CD4-positive, CD25-positive, alpha-beta regulatory T cell (primary cell): ENCODE measurements at regions not wholly inside any gene's neighbourhood (a gene's known extent, or its start where the extent isn't known, plus 50 kb on each side); places are given as distances from the start of the nearest gene placed in this dataset.

Experiments
- ATAC-seq, 2 donors: fragments of 150-1000 bp; cut with Tn5 transposase; one replicate each; pipeline ENCODE4 v1.10.0; 2021; ENCODE audit warnings: low read depth in 2 of 2, moderate number of reproducible peaks in 2 of 2, moderate library complexity in 1 of 2
- DNase-seq, 3 donors: peaks; one replicate each; pipeline versions ENCODE4 v3.0.0 to v3.0.0-alpha.2; 2012 to 2022; ENCODE audit warnings: mixed read lengths in 1 of 3
- H3K27ac ChIP-seq: one replicate; pipeline ENCODE4 v1.7.0; 2013; ENCODE audit warnings: mild to moderate bottlenecking, low read length; ENCODE audit not compliant: insufficient read depth, poor library complexity, severe bottlenecking
- H3K27me3 ChIP-seq: one replicate; pipeline ENCODE4 v1.7.0; 2013; ENCODE audit warnings: low read length; ENCODE audit not compliant: control insufficient read depth, insufficient read depth
- H3K36me3 ChIP-seq: one replicate; pipeline ENCODE4 v1.7.0; 2013; ENCODE audit warnings: mild to moderate bottlenecking, low read length, moderate library complexity; ENCODE audit not compliant: control insufficient read depth, insufficient read depth
- H3K4me1 ChIP-seq: 2 replicates; pipeline ENCODE4 v1.7.0; 2013; ENCODE audit warnings: mild to moderate bottlenecking, low read length; ENCODE audit not compliant: insufficient read depth, control insufficient read depth, poor library complexity, severe bottlenecking
- H3K4me3 ChIP-seq: one replicate; pipeline ENCODE4 v1.7.0; 2013; ENCODE audit warnings: low read depth, mild to moderate bottlenecking, low read length, moderate library complexity
- H3K9me3 ChIP-seq, 2 experiments: 1 replicate in 1 of 2; 2 replicates in 1 of 2; pipeline ENCODE4 v1.7.0; 2013; ENCODE audit warnings: low read length in 2 of 2, mild to moderate bottlenecking in 1 of 2, moderate library complexity in 1 of 2; ENCODE audit not compliant: control insufficient read depth in 2 of 2
- H3K27ac Mint-ChIP-seq, 3 donors: one replicate each; pipeline ENCODE4 v1.8.0; 2020 to 2022; ENCODE audit warnings: mild to moderate bottlenecking in 3 of 3, mixed read lengths in 3 of 3, moderate library complexity in 2 of 3
- H3K27me3 Mint-ChIP-seq: one replicate; pipeline ENCODE4 v1.8.0; 2022; ENCODE audit warnings: mild to moderate bottlenecking, mixed read lengths
- H3K36me3 Mint-ChIP-seq: one replicate; pipeline ENCODE4 v1.8.0; 2020; ENCODE audit warnings: mixed read lengths
- H3K4me1 Mint-ChIP-seq, 4 donors: one replicate each; pipeline ENCODE4 v1.8.0; 2020 to 2022; ENCODE audit warnings: mixed read lengths in 4 of 4, mild to moderate bottlenecking in 1 of 4
- H3K4me3 Mint-ChIP-seq, 4 donors: one replicate each; pipeline ENCODE4 v1.8.0; 2020 to 2022; ENCODE audit warnings: mild to moderate bottlenecking in 4 of 4, mixed read lengths in 4 of 4, moderate library complexity in 3 of 4
- H3K9me3 Mint-ChIP-seq, 7 donors: one replicate each; pipeline ENCODE4 v1.8.0; 2020 to 2022; ENCODE audit warnings: mixed read lengths in 7 of 7, mild to moderate bottlenecking in 3 of 7, moderate library complexity in 2 of 7

GRCh38 chr7:119335405-119335804, 937.6 kb upstream of the KCND2 start:
- no peak overlapping the region for H3K4me3 ChIP-seq
- Mint-ChIP-seq H3K27ac (no peak overlapping the region), H3K27me3 (no peaks in the 10 kb centered on the region), H3K4me3 (no peak overlapping the region), H3K4me1 (no peaks in the 10 kb centered on the region), H3K36me3 (no peaks in the 10 kb centered on the region), H3K9me3 (peaks cover 0 to 16% (median 2%) of the 10 kb centered on the region in 7 donors)
- no peaks in the 10 kb centered on the region for H3K9me3 ChIP-seq
- no peaks in the 10 kb centered on the region for H3K4me1 ChIP-seq
- ATAC-seq (no peak), DNase-seq (no peak)
- H3K36me3 ChIP-seq, result no peaks in the 10 kb centered on the region
- H3K27me3 ChIP-seq, result no peaks in the 10 kb centered on the region
- no peak overlapping the region for H3K27ac ChIP-seq

GRCh38 chr7:119341822-119342221, 931.2 kb upstream of the KCND2 start:
- H3K27me3 Mint-ChIP-seq, result no peaks in the 10 kb centered on the region
- H3K4me1 Mint-ChIP-seq, result no peaks in the 10 kb centered on the region
- ATAC-seq (no peak), DNase-seq (no peak)
- peaks cover 0 to 18% (median 6%) of the 10 kb centered on the region in 7 donors for H3K9me3 Mint-ChIP-seq
- Histone ChIP-seq H3K4me1 (no peaks in the 10 kb centered on the region), H3K36me3 (no peaks in the 10 kb centered on the region), H3K27me3 (no peaks in the 10 kb centered on the region), H3K9me3 (no peaks in the 10 kb centered on the region), H3K27ac (no peak overlapping the region), H3K4me3 (no peak overlapping the region)
- H3K27ac Mint-ChIP-seq, result no peak overlapping the region
- no peaks in the 10 kb centered on the region for H3K36me3 Mint-ChIP-seq
- H3K4me3 Mint-ChIP-seq, result no peak overlapping the region

GRCh38 chr7:119343289-119343688, 929.7 kb upstream of the KCND2 start:
- Mint-ChIP-seq H3K27ac (no peak overlapping the region), H3K4me1 (no peaks in the 10 kb centered on the region), H3K9me3 (peaks cover 0 to 20% (median 8%) of the 10 kb centered on the region in 7 donors), H3K36me3 (no peaks in the 10 kb centered on the region), H3K27me3 (no peaks in the 10 kb centered on the region), H3K4me3 (no peak overlapping the region)
- Histone ChIP-seq H3K4me3 (no peak overlapping the region), H3K27me3 (no peaks in the 10 kb centered on the region), H3K4me1 (no peaks in the 10 kb centered on the region), H3K9me3 (peaks cover 0 to 3% of the 10 kb centered on the region in 2 experiments), H3K36me3 (no peaks in the 10 kb centered on the region), H3K27ac (no peak overlapping the region)
- DNase-seq, result no peak
- no peak for ATAC-seq

- ATAC-seq, result no peak
- Mint-ChIP-seq H3K4me1 (no peaks in the 10 kb centered on the region), H3K27ac (no peak overlapping the region)
Measured at GRCh38 chr7:119344466-119344865, 928.5 kb upstream of the KCND2 start.

GRCh38 chr7:119348491-119348890, 924.5 kb upstream of the KCND2 start:
- no peak overlapping the region for H3K4me3 ChIP-seq
- peaks cover 2 to 20% (median 9%) of the 10 kb centered on the region in 7 donors for H3K9me3 Mint-ChIP-seq
- ATAC-seq, result no peak
- no peak overlapping the region for H3K27ac Mint-ChIP-seq
- no peaks in the 10 kb centered on the region for H3K4me1 ChIP-seq
- no peaks in the 10 kb centered on the region for H3K27me3 Mint-ChIP-seq
- no peak overlapping the region for H3K27ac ChIP-seq
- no peak for DNase-seq
- H3K9me3 ChIP-seq, result peaks cover 0 to 3% of the 10 kb centered on the region in 2 experiments
- no peaks in the 10 kb centered on the region for H3K36me3 ChIP-seq
- H3K4me1 Mint-ChIP-seq, result peaks cover 0 to 4% (median 0%) of the 10 kb centered on the region in 4 donors
- no peak overlapping the region for H3K4me3 Mint-ChIP-seq
- H3K27me3 ChIP-seq, result no peaks in the 10 kb centered on the region
- H3K36me3 Mint-ChIP-seq, result no peaks in the 10 kb centered on the region

More at GRCh38 chr7:119344466-119344865, 928.5 kb upstream of the KCND2 start:
- Histone ChIP-seq H3K4me3 (no peak overlapping the region), H3K4me1 (no peaks in the 10 kb centered on the region), H3K27ac (no peak overlapping the region), H3K36me3 (no peaks in the 10 kb centered on the region), H3K27me3 (no peaks in the 10 kb centered on the region), H3K9me3 (peaks cover 0 to 3% of the 10 kb centered on the region in 2 experiments)
- no peak overlapping the region for H3K4me3 Mint-ChIP-seq
- no peak for DNase-seq
- no peaks in the 10 kb centered on the region for H3K27me3 Mint-ChIP-seq
- H3K9me3 Mint-ChIP-seq, result peaks cover 0 to 19% (median 8%) of the 10 kb centered on the region in 7 donors
- no peaks in the 10 kb centered on the region for H3K36me3 Mint-ChIP-seq

- no peaks in the 10 kb centered on the region for H3K27me3 Mint-ChIP-seq
Measured at GRCh38 chr7:119350334-119350733, 922.6 kb upstream of the KCND2 start.

GRCh38 chr7:119351320-119351719, 921.7 kb upstream of the KCND2 start:
- H3K27ac ChIP-seq, result no peak overlapping the region
- no peak for ATAC-seq

More at GRCh38 chr7:119350334-119350733, 922.6 kb upstream of the KCND2 start:
- no peaks in the 10 kb centered on the region for H3K4me1 ChIP-seq
- Mint-ChIP-seq H3K36me3 (no peaks in the 10 kb centered on the region), H3K4me1 (peaks cover 0 to 4% (median 0%) of the 10 kb centered on the region in 4 donors), H3K4me3 (no peak overlapping the region), H3K27ac (no peak overlapping the region), H3K9me3 (peaks cover 2 to 20% (median 7%) of the 10 kb centered on the region in 7 donors)
- no peak for DNase-seq
- H3K4me3 ChIP-seq, result no peak overlapping the region
- H3K27ac ChIP-seq, result no peak overlapping the region
- no peaks in the 10 kb centered on the region for H3K36me3 ChIP-seq
- peaks cover 0 to 3% of the 10 kb centered on the region in 2 experiments for H3K9me3 ChIP-seq
- no peak for ATAC-seq
- H3K27me3 ChIP-seq, result no peaks in the 10 kb centered on the region

DNA sequence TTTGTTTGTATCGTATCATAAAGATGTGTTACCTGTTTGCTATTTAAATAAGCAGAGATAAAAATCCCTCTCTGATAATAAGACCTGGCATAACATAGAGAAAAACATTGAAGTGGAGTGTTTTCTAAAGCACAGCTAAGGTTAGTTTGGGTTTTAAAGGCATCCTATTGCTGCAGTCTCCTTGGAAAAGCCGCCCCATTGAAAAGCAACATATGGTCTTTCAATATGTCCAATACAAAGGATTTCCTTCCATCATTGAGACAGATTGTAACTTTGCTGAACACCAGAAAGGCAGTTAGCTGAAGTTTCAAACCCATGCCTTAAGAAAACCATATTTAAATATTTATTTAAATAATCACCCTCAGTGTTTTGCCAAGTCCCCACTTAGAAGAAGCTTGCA, 898.5 kb upstream of the KCND2 start:
- no peaks in the 10 kb centered on the region for H3K27me3 ChIP-seq
- Mint-ChIP-seq H3K4me3 (no peak overlapping the region), H3K36me3 (no peaks in the 10 kb centered on the region), H3K27me3 (no peaks in the 10 kb centered on the region), H3K4me1 (no peaks in the 10 kb centered on the region), H3K27ac (no peak overlapping the region), H3K9me3 (peaks cover 0 to 11% (median 4%) of the 10 kb centered on the region in 7 donors)
- H3K4me1 ChIP-seq, result no peaks in the 10 kb centered on the region
- no peaks in the 10 kb centered on the region for H3K9me3 ChIP-seq
- no peak for ATAC-seq
- no peaks in the 10 kb centered on the region for H3K36me3 ChIP-seq
- H3K4me3 ChIP-seq, result no peak overlapping the region
- H3K27ac ChIP-seq, result no peak overlapping the region
- DNase-seq, result no peak

More at GRCh38 chr7:119351320-119351719, 921.7 kb upstream of the KCND2 start:
- Mint-ChIP-seq H3K36me3 (no peaks in the 10 kb centered on the region), H3K27ac (no peak overlapping the region), H3K4me3 (no peak overlapping the region), H3K27me3 (no peaks in the 10 kb centered on the region), H3K9me3 (peaks cover 2 to 18% (median 10%) of the 10 kb centered on the region in 7 donors), H3K4me1 (peaks cover 0 to 4% (median 0%) of the 10 kb centered on the region in 4 donors)
- Histone ChIP-seq H3K27me3 (no peaks in the 10 kb centered on the region), H3K4me3 (no peak overlapping the region), H3K36me3 (no peaks in the 10 kb centered on the region), H3K4me1 (no peaks in the 10 kb centered on the region), H3K9me3 (peaks cover 0 to 3% of the 10 kb centered on the region in 2 experiments)
- DNase-seq, result no peak
